ENCODE measurements at regions not wholly inside any gene's neighbourhood (a gene's known extent, or its start where the extent isn't known, plus 50 kb on each side); places are given as distances from the start of the nearest gene placed in this dataset.

GRCh38 chr1:5706239-5706638 is 286.0 kb downstream of the NPHP4 start:
- H3K4me3 ChIP-seq (ENCODE audit: control extremely low read depth in 1 of 5, extremely low read depth in 1 of 5, insufficient read depth in 1 of 5, low read depth in 2 of 5, low read length in 4 of 5): no peak overlapping the region
- no peak for DNase-seq
- Mint-ChIP-seq H3K9me3 (ENCODE audit: insufficient read depth) (no peaks in the 10 kb centered on the region), H3K27me3 (no peaks in the 10 kb centered on the region), H3K4me1 (no peaks in the 10 kb centered on the region), H3K27ac (no peak overlapping the region), H3K4me3 (no peak overlapping the region)
- H3K9ac ChIP-seq (ENCODE audit: low read length): no peak overlapping the region
- H3K4me2 ChIP-seq (replicated peaks; ENCODE audit: low read depth, low read length, poor library complexity, severe bottlenecking): no peak overlapping the region
- no peak for ATAC-seq (ENCODE audit: low read depth)
- H3K27ac ChIP-seq (ENCODE audit: low read length in 2 of 2): no peak overlapping the region
- ChIA-PET POLR2A (no interaction called here), CTCF (no interaction called here)
- no peak overlapping the region for H2AFZ ChIP-seq (ENCODE audit: insufficient read depth, low read depth, low read length, poor library complexity, severe bottlenecking)
- no peaks in the 10 kb centered on the region for H3K79me2 ChIP-seq (ENCODE audit: control insufficient read depth, insufficient read depth, low read length)
- intact Hi-C loops (cut with micrococcal nuclease): no loop called here
- TF ChIP-seq EZH2 (IDR thresholded peaks at IDR 0.05; ENCODE audit: borderline replicate concordance, insufficient read depth, low read depth, low read length, poor library complexity, severe bottlenecking) (no peak), CTCF (IDR thresholded peaks at IDR 0.05) (no peak)
- peaks cover 0 to 5% of the 10 kb centered on the region in 2 donors for H3K4me1 ChIP-seq (ENCODE audit: control insufficient read depth in 2 of 2, insufficient read depth in 2 of 2, low read length in 2 of 2)
- no peaks in the 10 kb centered on the region for H4K20me1 ChIP-seq (ENCODE audit: control insufficient read depth, insufficient read depth, low read length, poor library complexity, severe bottlenecking)
- H3K9me3 ChIP-seq (ENCODE audit: control extremely low read depth in 1 of 3, control insufficient read depth in 2 of 3, insufficient read depth in 1 of 3, low read length in 2 of 3): peaks cover 0 to 16% (median 0%) of the 10 kb centered on the region in 3 donors
- no peaks in the 10 kb centered on the region for H3K36me3 ChIP-seq (replicated peaks in 1 of 2; ENCODE audit: control extremely low read depth in 1 of 2, control insufficient read depth in 1 of 2, extremely low read depth in 1 of 2, insufficient read depth in 2 of 2, low read length in 1 of 2)
- 94% methylated on average over 5 of the region's 5 CpGs for WGBS (ENCODE audit: insufficient coverage)
- H3K27me3 ChIP-seq (replicated peaks in 1 of 4; ENCODE audit: control extremely low read depth in 1 of 4, control insufficient read depth in 3 of 4, insufficient read depth in 4 of 4, low read length in 3 of 4): no peaks in the 10 kb centered on the region

GRCh38 chr1:5705751-5706150 is 286.5 kb downstream of the NPHP4 start:
- ATAC-seq (ENCODE audit: low read depth) (no peak), DNase-seq (no peak)
- no peak overlapping the region for H3K27ac Mint-ChIP-seq
- no peaks in the 10 kb centered on the region for H3K9me3 Mint-ChIP-seq (ENCODE audit: insufficient read depth)
- Histone ChIP-seq H3K4me2 (replicated peaks; ENCODE audit: low read depth, low read length, poor library complexity, severe bottlenecking) (no peak overlapping the region), H3K4me3 (ENCODE audit: control extremely low read depth in 1 of 5, extremely low read depth in 1 of 5, insufficient read depth in 1 of 5, low read depth in 2 of 5, low read length in 4 of 5) (no peak overlapping the region), H3K4me1 (ENCODE audit: control insufficient read depth in 2 of 2, insufficient read depth in 2 of 2, low read length in 2 of 2) (peaks cover 0 to 5% of the 10 kb centered on the region in 2 donors), H3K79me2 (ENCODE audit: control insufficient read depth, insufficient read depth, low read length) (no peaks in the 10 kb centered on the region), H3K9ac (ENCODE audit: low read length) (no peak overlapping the region), H2AFZ (ENCODE audit: insufficient read depth, low read depth, low read length, poor library complexity, severe bottlenecking) (no peak overlapping the region), H3K36me3 (replicated peaks in 1 of 2; ENCODE audit: control extremely low read depth in 1 of 2, control insufficient read depth in 1 of 2, extremely low read depth in 1 of 2, insufficient read depth in 2 of 2, low read length in 1 of 2) (no peaks in the 10 kb centered on the region), H3K27me3 (replicated peaks in 1 of 4; ENCODE audit: control extremely low read depth in 1 of 4, control insufficient read depth in 3 of 4, insufficient read depth in 4 of 4, low read length in 3 of 4) (no peaks in the 10 kb centered on the region), H3K9me3 (ENCODE audit: control extremely low read depth in 1 of 3, control insufficient read depth in 2 of 3, insufficient read depth in 1 of 3, low read length in 2 of 3) (peaks cover 0 to 13% (median 0%) of the 10 kb centered on the region in 3 donors), H3K27ac (ENCODE audit: low read length in 2 of 2) (no peak overlapping the region), H4K20me1 (ENCODE audit: control insufficient read depth, insufficient read depth, low read length, poor library complexity, severe bottlenecking) (no peaks in the 10 kb centered on the region)
- H3K27me3 Mint-ChIP-seq: no peaks in the 10 kb centered on the region
- WGBS (ENCODE audit: insufficient coverage): 72% methylated on average over 10 of the region's 10 CpGs
- TF ChIP-seq CTCF (IDR thresholded peaks at IDR 0.05) (no peak), EZH2 (IDR thresholded peaks at IDR 0.05; ENCODE audit: borderline replicate concordance, insufficient read depth, low read depth, low read length, poor library complexity, severe bottlenecking) (no peak)
- CTCF ChIA-PET: no interaction called here
- POLR2A ChIA-PET: no interaction called here
- no peaks in the 10 kb centered on the region for H3K4me1 Mint-ChIP-seq
- intact Hi-C loops (cut with micrococcal nuclease): no loop called here
- no peak overlapping the region for H3K4me3 Mint-ChIP-seq
